GM21737 (cell line): ENCODE measurements at regions not wholly inside any gene's neighbourhood (a gene's known extent, or its start where the extent isn't known, plus 50 kb on each side); places are given as distances from the start of the nearest gene placed in this dataset.

ENCODE experiments used
- ATAC-seq: cut with Tn5 transposase; IDR thresholded peaks from one replicate; pipeline ENCODE4 v1.9.1; 2021; ENCODE audit warnings: mild to moderate bottlenecking, moderate library complexity; ENCODE audit not compliant: unreplicated experiment

DNA sequence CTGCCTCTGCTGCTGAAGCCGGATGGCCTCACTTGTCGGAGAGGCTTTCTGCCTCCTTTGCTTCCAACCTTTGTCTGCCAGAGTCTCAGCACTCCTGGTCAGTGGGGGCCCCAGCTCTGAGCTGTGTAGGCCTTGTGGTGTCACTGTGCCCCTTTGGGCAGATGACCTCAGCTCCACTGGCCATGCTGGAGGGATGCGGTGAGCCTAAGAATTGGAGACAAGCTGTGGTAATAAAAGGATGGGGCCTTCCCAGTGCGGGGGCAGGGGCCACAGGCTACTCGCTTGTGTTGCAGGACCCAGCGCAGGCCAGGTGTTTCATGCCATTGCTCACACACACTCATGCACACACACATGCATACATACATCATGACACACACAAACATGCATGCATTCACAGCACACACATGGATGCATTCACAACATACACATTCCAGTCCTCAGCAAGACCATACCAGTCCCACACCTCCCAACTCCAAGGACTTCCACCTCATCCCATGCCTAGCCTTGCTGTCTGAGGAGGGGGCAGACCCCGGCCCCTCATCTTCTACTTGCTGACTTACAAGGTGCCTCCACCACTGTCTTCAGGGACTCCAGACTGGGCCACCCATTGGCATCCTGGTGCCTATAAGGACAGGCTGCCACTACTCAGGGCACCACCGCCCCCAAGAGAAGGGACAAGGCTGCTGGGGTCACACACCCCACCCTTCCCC lies 237.7 kb downstream of the SYK start:
- no peak for ATAC-seq

DNA sequence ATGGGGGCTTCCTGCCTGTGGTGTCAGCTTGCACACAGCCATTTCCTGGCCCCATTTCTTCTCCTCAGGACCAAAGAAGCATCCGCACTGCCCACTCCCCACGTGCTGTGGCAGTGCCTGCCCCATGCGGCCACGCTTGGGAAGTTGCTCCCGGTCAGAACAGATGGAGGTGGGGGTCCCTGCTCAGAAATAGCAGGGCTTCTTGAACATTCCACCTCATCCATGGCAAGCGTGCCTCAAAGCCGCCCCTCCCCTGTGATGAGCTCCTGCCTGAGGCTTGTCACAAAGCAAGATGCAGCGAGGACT lies 238.2 kb downstream of the SYK start:
- no peak for ATAC-seq

DNA sequence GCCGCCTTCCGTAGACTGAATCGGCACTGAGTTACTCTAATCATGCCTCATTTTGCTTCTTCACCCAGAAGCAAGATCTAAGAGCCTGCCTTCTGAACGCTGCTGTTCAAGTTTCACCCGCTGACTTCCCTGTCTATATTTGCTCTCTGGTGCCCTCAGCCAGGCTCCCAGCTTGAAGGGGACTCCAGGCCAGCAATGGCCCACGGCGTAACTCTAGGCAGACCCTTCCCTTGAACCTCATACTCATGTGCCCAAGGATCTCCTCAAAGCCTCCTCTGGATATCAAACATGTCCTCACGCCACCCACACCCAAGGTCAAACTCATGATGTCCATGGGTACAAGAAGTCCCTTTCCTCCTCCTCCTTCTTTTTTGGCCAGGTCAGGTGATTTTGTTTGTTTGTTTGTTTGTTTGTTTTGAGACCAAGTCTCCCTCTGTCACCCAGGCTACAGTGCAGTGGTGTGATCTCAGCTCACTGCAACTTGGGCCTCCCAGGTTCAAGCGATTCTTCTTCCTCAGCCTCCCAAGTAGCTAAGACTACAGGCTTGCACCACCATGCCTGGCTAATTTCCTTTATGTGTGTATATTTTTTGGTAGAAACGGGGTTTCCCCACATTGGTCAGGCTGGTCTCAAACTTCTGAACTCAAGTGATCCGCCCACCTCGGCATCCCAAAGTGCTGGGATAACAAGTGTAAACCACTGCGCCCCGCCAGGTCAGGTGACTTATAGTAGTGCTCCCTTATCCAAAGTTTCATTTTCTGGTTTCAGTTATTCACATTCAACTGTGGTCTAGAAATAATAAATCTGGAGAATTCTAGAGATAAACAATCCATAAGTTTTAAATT lies 239.0 kb downstream of the SYK start:
- ATAC-seq: no peak

DNA sequence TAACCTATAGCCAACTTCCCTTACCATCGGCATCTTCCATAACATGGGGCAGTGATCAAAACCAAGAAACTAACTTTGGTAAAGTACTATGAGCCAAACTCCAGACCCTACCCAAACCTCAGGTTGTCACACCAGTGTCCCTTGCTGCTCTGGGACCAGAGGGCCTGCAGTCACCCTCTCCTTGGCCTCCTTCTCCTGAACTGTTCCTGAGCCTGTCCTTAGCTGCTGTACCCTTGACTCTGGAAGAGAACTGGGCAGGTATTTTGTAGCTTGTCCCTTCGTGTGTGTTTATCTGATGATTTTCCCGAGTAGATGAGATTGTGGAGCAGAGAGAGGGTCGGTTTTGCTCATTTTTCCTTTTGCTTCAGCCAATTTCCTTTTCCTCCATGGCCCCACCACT lies 240.4 kb downstream of the SYK start:
- ATAC-seq: no peak

DNA sequence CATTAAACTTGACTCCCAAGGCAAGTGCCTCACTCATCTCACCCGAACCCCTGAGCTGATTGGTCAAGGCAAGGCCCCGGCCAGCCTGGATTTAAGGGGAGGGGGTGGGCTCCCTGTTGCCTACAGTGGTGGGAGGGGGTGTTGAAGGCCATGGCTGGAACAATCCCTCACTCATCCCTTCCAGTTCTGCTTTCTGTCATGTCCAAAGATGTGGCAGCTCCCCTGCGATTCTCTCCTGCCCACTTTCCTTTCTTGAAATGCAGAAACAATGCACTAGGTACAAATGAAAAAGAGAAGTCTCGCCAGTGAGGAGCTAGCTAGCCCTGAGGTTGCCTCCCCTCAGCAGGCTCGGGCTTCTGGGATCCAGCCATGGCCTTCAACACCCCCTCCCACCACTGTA lies 240.9 kb downstream of the SYK start:
- no peak for ATAC-seq

DNA sequence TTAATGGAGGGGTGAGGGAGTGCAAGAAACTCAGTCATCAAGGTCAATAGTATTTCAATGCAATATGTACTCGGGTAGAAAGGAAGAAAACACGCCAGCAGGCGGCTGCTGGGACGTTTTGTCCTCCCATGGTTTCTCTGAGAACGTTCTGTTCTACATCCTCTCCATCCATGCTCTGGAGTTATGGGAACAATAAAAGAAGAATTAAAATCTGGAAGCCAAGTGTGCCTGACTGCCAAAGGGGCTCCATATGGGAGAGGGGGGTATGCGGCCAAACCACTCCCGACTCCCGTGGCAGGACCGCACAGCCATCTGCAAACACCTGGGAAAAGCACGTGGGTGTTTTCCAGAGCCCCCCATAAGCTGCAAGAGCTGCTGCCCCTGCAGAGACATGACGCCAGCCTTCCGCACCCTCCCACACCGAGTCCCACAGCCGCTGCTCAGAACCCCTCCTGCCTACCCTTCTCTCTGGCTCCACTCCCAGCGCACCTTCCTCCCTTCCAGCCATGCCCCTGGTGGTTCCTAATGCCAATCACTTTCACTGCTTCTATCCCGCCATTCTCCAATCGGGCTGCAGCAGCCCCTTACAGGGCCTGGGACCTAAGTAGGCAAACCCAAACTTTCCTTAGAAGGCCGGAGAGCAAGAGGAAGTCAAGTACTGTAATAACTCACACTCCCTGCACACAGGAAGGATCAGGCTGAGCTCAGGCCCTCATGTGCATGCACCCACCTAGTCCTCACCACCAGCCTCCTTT lies 241.6 kb downstream of the SYK start:
- ATAC-seq: no peak

DNA sequence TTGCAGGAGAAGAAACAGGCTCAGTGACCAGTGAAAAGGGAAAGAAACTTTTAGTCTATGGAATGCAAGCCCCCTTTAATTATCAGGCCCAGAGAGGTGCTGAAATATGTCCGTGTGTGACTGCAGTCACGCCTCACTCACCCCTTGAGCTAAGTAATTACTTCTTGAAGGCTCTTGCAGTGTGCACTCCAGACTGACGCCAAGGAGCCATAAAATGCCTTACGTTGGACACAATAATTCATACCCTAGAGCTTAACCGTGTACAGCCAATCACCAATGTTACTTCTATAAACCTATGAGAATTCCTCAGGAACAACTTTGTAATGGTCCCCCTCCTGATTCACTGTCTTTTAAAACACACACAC lies 242.2 kb downstream of the SYK start:
- no peak for ATAC-seq

DNA sequence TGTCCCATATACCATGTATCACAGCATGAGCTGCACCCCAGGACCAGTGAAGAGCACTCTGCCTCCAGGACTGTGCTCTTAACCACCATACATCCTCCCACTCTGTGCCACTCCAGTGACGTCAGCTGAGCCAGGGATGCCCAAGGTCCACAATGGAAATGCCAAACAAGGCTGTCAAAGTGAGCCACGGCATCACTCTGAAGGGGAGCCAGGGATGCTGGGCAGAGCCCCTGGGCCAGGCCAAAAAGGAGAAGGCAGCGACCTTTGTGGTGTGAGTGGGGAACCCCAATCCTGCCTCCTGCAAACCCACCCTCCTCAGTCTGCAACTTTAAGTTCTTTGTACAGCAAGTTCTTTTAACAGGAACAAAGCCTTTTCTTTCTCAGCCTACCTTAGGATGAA lies 242.7 kb downstream of the SYK start:
- no peak for ATAC-seq

DNA sequence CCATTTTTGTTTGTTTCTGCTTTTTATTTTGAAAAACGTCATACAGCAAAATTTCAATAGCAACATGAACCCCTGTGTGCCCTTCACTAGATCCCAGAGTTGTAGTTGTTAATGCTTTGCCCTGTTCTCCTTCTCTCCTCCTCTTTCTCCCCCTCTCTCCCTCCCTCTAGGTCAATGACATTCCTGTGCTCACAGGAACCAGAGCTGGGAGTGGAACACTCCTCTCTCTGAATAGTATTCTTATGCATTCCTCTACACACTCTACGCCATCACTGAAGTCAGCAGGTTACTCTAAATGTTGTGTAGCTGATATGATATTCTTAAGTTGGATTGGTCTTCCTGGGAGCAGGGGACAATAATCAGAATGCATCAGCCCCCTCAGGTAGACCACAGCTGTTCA lies 243.4 kb downstream of the SYK start:
- ATAC-seq: no peak

DNA sequence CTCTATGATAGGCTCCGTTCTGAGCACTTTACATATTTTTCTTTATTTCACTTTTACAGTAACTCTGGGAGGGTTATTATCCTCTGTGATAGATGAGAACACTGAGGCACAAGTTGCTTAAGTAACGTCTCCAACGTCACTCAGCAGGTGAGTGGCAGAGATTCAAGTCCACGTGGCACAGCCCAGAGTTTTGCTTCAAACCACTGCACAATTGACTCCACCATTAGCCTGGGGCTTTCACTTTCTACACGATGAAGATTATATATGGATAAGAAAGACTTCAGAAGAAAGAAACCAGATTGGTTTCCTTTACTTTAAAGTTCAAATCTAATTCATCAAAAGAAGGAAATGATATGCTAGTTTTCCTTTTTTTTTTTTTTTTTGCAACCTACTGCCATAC lies 245.9 kb downstream of the SYK start:
- no peak for ATAC-seq

DNA sequence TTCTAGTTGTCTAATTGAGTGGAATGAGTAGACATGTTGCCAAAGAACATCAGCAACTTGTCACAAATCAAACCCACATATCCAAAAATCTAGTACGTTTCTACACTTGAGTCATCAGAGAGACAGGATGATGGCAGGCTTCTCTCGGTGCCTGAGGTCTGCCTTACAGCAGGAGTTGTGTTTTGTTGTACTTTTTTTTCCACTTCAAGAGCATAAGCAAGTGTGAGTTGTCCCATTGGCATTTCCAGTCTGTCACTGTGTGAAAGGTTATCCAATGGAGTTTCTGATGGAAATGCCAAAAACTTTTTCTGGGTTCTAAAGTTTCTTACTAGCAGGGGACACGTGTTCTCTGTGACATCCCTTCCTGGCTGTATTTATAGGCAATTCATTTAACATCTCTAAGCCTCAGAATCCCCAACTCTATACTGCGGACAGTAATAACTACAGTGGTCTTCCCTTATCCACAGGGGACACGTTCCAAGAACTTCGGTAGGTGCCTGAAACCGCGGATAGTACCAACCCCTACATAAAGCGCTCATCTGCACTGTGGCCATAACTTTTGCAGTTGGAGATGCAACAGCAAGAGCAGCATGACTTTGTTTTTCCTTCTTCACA lies 246.5 kb downstream of the SYK start:
- no peak for ATAC-seq

DNA sequence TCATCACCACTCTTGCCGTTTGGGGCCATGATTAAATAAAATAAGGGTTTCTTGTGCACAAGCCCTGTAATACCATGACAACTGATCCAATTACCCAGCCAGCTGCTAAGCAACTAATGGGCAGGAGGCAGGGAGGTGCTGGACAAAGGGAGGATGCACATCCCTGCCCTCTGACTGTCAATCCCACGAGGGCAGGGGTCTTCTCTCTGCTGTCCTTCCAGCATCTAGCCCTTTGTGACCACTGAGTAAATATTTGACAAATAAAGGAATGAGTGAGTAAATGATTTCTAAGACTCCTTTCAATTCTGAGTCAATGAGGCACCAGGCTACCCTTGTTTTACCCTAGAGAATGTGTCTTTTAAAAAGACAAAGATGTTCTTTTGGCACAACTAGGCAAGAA lies 247.1 kb downstream of the SYK start:
- ATAC-seq: no peak

DNA sequence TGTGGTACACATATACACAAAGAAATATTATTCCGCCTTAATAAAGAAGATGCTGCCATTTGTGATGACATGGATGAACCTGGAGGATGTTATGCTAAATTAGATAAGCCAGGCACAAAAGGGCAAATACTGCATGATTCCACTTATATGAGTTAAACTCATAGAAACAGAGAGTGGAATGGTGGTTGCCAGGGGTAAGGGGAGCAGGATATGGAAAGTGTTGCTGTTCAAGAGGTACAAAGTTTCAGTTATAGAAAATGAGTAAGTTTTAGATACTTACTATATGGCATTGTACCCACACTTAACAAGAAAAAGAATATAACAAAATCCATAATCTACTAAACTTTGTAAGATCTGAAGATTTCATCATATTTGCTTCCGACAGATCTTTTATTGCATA lies 252.2 kb downstream of the SYK start:
- ATAC-seq: no peak

DNA sequence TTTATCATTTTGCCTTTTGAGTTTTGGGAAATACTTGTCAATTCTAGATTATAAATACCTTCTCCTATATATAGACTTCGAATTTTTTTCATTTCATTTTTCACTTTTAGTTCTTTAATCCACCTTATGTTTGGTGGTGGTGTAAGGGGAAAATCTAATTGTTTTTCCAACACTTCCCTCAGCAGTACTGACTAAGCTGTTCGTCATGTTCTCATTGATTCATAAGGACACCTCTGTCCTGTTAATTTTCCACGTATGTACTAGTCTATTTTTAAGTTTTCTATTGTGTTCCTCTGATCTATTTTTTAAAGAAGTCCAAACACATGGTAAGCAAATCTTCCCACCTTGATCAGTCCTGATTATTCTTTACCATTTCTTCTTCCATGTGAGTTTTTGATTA lies 254.2 kb downstream of the SYK start:
- ATAC-seq: no peak

DNA sequence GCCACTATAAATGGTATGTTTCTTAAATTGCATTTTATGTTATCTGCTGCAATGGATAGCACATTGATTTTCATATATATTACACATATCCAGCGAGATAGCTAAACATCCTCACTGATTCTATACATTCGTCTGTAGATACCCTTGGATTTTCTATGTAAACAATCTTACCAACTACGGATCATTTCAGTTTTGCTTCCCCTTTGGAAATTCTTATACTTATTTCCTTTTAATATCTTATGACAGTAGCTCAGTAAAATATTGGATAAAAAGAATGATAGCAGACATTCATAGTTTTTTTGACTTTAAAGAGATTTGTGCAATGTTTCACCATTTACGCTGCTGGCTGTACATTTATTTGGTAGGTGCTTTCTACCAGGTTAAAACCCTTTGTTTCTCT lies 254.9 kb downstream of the SYK start:
- ATAC-seq: no peak

DNA sequence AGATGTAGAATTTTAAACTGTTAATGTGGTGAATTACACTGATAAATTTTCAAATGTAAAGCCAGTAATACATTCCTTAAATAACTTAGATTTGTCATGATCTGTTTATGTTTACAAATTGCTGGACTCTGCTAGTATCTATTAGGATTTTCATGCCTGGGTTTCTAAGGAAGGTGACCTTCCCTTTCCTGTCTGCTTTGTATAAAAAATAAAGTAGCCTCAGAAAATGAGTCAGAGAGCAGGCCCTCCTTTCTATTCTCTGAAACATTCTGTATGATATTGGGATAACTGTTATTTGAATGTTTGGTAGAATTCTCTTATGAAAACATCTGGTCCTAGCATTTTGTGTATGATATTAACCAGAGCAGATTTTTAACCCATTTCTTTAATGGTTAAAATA lies 255.3 kb downstream of the SYK start:
- ATAC-seq: no peak

DNA sequence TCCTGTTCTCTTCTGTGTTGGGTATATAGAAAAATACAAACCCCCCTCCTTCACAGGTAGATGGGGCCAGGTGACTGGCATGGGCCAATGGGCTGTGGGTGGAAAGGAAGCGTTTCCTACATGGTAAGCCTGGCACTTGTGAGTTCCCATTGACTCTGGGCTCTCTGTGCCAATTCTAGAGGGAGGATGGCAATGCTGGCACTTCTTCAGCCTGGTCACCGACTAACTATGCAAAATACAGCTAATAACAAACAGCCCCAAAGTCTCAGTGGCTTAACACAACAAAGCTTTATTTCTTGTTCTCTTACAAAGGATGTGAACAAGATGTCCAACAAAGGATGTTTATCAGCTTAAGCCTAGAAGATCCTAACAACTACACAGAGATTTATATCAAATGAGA lies 258.1 kb downstream of the SYK start:
- ATAC-seq: no peak

DNA sequence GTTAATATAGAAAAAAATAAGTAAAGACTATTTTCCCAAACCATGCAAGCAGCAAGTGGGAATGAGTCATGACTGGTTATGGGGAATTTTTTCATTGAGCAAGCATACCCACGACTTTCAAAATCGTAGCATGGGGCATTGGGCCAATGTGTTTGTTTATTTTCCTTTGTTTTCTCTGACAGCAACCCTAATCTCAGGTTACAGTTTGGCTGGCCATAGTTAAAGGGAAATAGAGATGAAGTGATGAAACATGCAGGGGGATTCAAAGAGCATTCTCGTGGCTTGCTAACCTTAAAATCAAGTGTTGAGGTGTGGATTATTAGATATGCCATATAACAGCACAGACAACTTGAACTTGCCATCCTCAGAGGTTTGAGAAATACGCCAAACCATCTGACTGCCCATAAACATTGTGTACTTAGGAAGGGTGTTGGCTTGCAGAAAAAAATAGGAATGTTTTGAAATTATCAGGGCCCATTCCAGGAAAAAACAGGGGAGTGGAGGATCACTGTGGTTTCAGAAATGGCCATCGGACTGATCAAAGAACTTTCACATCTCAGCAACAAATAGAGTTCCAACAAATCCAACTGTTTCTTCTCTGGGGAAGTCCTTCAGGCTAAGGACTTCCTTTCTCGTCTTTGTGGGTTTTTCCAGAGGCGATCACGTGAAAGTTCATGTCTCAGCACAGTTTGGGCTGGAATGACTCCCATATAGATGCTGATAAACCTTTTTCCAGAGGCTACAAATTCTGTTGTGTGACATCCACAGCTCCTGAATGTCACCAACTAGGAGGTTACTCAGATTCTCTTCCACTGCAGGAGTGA lies 259.1 kb downstream of the SYK start:
- ATAC-seq: no peak

DNA sequence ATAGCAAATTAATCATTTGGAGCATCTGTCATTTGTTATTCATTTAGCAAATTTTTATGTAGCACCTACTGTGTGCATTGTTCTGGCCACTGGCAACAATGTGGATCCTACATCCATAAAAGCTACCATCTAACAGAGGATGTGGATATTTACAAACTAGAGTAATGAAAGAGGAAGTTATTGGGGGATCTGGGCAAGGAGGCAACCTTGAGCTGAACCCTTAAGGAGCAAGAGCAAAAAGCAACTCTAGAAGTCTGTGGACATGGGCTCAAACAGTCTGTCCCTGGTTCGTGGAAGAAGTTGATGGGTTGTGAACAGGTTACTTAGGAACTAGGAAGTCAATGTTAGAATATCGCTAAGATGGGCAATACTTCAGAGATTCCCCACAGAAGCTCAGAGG lies 259.9 kb downstream of the SYK start:
- no peak for ATAC-seq

DNA sequence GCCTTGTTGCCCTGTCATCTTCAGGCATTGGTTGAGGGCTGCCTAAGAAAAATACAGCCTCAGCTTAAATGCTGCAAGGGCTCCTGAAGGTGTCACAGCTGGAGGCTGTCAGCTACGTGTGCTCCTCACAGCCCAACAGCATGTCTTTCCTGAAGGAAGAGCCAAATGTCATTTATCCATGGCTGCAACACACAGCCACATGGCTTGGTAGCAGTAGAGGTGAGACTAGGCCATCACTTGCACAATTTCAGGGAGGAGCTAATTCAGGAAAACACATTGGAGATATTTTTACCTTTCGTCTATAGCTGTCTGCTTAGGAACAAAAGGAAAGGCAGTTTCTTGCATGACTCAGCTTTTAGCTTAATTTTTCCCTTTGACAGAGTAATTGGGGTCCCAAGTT lies 260.7 kb downstream of the SYK start:
- no peak for ATAC-seq

DNA sequence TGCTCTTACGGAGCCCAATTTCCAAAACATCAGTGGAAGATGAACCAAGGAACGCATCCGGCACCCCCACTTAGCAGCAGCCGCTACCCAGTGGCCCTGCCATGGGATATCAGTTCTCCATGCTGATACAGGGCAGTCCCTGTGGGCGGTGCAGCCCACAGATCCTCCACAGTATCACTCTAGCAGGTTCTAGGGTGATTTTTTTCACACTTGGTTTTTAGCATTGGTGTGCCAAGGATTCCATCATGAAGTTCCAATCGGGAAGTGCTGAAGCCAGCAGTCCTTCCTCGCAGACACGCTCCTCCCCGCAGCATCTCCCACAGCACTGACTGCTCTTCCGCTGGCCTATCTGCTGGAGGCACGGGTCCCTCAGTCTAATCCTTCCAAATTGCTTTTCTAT lies 261.9 kb downstream of the SYK start:
- no peak for ATAC-seq
